HG03442 (cell line): ENCODE measurements at regions not wholly inside any gene's neighbourhood (a gene's known extent, or its start where the extent isn't known, plus 50 kb on each side); places are given as distances from the start of the nearest gene placed in this dataset.
"Not testable (repeated sequence)": the region's sequence is repeated elsewhere in the genome, so short reads cannot be mapped to it uniquely, and the experiment has no call there.

Experiments used
- ATAC-seq: cut with Tn5 transposase; IDR thresholded peaks from one replicate; pipeline ENCODE4 v1.9.1; 2021; ENCODE audit warnings: mild to moderate bottlenecking, moderate library complexity; ENCODE audit not compliant: unreplicated experiment

- not testable (repeated sequence) for ATAC-seq
Measured at GRCh38 chr2:90360731-90361035, 1669.2 kb downstream of the RPIA start.
